ENCODE measurements at regions not wholly inside any gene's neighbourhood (a gene's known extent, or its start where the extent isn't known, plus 50 kb on each side); places are given as distances from the start of the nearest gene placed in this dataset.

GRCh38 chr1:56326056-56326455 is 253.3 kb downstream of the PLPP3 start (continued):
- TF ChIP-seq, protein P1, sequence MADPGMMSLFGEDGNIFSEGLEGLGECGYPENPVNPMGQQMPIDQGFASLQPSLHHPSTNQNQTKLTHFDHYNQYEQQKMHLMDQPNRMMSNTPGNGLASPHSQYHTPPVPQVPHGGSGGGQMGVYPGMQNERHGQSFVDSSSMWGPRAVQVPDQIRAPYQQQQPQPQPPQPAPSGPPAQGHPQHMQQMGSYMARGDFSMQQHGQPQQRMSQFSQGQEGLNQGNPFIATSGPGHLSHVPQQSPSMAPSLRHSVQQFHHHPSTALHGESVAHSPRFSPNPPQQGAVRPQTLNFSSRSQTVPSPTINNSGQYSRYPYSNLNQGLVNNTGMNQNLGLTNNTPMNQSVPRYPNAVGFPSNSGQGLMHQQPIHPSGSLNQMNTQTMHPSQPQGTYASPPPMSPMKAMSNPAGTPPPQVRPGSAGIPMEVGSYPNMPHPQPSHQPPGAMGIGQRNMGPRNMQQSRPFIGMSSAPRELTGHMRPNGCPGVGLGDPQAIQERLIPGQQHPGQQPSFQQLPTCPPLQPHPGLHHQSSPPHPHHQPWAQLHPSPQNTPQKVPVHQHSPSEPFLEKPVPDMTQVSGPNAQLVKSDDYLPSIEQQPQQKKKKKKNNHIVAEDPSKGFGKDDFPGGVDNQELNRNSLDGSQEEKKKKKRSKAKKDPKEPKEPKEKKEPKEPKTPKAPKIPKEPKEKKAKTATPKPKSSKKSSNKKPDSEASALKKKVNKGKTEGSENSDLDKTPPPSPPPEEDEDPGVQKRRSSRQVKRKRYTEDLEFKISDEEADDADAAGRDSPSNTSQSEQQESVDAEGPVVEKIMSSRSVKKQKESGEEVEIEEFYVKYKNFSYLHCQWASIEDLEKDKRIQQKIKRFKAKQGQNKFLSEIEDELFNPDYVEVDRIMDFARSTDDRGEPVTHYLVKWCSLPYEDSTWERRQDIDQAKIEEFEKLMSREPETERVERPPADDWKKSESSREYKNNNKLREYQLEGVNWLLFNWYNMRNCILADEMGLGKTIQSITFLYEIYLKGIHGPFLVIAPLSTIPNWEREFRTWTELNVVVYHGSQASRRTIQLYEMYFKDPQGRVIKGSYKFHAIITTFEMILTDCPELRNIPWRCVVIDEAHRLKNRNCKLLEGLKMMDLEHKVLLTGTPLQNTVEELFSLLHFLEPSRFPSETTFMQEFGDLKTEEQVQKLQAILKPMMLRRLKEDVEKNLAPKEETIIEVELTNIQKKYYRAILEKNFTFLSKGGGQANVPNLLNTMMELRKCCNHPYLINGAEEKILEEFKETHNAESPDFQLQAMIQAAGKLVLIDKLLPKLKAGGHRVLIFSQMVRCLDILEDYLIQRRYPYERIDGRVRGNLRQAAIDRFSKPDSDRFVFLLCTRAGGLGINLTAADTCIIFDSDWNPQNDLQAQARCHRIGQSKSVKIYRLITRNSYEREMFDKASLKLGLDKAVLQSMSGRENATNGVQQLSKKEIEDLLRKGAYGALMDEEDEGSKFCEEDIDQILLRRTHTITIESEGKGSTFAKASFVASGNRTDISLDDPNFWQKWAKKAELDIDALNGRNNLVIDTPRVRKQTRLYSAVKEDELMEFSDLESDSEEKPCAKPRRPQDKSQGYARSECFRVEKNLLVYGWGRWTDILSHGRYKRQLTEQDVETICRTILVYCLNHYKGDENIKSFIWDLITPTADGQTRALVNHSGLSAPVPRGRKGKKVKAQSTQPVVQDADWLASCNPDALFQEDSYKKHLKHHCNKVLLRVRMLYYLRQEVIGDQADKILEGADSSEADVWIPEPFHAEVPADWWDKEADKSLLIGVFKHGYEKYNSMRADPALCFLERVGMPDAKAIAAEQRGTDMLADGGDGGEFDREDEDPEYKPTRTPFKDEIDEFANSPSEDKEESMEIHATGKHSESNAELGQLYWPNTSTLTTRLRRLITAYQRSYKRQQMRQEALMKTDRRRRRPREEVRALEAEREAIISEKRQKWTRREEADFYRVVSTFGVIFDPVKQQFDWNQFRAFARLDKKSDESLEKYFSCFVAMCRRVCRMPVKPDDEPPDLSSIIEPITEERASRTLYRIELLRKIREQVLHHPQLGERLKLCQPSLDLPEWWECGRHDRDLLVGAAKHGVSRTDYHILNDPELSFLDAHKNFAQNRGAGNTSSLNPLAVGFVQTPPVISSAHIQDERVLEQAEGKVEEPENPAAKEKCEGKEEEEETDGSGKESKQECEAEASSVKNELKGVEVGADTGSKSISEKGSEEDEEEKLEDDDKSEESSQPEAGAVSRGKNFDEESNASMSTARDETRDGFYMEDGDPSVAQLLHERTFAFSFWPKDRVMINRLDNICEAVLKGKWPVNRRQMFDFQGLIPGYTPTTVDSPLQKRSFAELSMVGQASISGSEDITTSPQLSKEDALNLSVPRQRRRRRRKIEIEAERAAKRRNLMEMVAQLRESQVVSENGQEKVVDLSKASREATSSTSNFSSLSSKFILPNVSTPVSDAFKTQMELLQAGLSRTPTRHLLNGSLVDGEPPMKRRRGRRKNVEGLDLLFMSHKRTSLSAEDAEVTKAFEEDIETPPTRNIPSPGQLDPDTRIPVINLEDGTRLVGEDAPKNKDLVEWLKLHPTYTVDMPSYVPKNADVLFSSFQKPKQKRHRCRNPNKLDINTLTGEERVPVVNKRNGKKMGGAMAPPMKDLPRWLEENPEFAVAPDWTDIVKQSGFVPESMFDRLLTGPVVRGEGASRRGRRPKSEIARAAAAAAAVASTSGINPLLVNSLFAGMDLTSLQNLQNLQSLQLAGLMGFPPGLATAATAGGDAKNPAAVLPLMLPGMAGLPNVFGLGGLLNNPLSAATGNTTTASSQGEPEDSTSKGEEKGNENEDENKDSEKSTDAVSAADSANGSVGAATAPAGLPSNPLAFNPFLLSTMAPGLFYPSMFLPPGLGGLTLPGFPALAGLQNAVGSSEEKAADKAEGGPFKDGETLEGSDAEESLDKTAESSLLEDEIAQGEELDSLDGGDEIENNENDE (IDR thresholded peaks at IDR 0.05; ENCODE audit: insufficient replicate concordance, low read length), result no peak
- no peak for TF ChIP-seq CHD2 (IDR thresholded peaks at IDR 0.05; ENCODE audit: low read length)
